Vagina (tissue), 2 donors: ENCODE measurements at regions not wholly inside any gene's neighbourhood (a gene's known extent, or its start where the extent isn't known, plus 50 kb on each side); places are given as distances from the start of the nearest gene placed in this dataset.

Source experiments
- DNase-seq, 2 donors: peaks; one replicate each; pipeline ENCODE4 v3.0.0-alpha.2; 2017; ENCODE audit errors: extremely low spot score in 2 of 2
- H3K27ac ChIP-seq: fragments of 200-600 bp; sonication (generic); one replicate; pipeline ENCODE4 v1.5.1; 2019
- H3K27me3 ChIP-seq: fragments of 200-600 bp; sonication (generic); one replicate; pipeline ENCODE4 v1.5.1; 2019
- H3K36me3 ChIP-seq, 2 donors: fragments of 200-600 bp; sonication (generic); one replicate each; pipeline ENCODE4 v1.5.1; 2017 to 2019
- H3K4me1 ChIP-seq: fragments of 200-600 bp; sonication (generic); one replicate; pipeline ENCODE4 v1.5.1; 2019
- H3K4me3 ChIP-seq, 2 donors: fragments of 200-600 bp; sonication (generic); 1 replicate in 1 of 2; 2 replicates in 1 of 2; pipeline ENCODE4 v1.5.1; 2016 to 2019
- H3K9me3 ChIP-seq: fragments of 200-600 bp; sonication (generic); one replicate; pipeline ENCODE4 v1.5.1; 2019
- POLR2A ChIP-seq, 2 donors: fragments of 450-650 bp; IDR thresholded peaks; one replicate each; pipeline ENCODE4 v1.6.1; 2017; ENCODE audit warnings: antibody characterized with exemption in 2 of 2, mild to moderate bottlenecking in 2 of 2, moderate library complexity in 2 of 2
- POLR2AphosphoS5 ChIP-seq, 2 donors: sonication (generic); formaldehyde crosslinking; IDR thresholded peaks; one replicate each; pipeline ENCODE4 v1.9.0; 2017; ENCODE audit warnings: antibody characterized with exemption in 2 of 2, mild to moderate bottlenecking in 2 of 2, low read depth in 1 of 2; ENCODE audit not compliant: insufficient read depth in 1 of 2
- intact Hi-C: fragments of 100-400 bp; cut with DNase I; formaldehyde crosslinking; loops from one replicate; pipeline ENCODE4 v1.15.1; 2023
- TF ChIP-seq, protein P1 (sequence below), 3 experiments: fragments of 450-650 bp in 2 of 3; fragments of 200-600 bp in 1 of 3; sonication (generic) in 1 of 3; IDR thresholded peaks; one replicate each; pipeline ENCODE4 v1.5.1; 2017 to 2019; ENCODE audit warnings: antibody characterized with exemption in 3 of 3, mild to moderate bottlenecking in 2 of 3, moderate library complexity in 2 of 3

GRCh38 chr2:2547911-2548310, 216.8 kb upstream of the MYT1L start:
- H3K36me3 ChIP-seq, result no peaks in the 10 kb centered on the region
- H3K4me1 ChIP-seq, result no peaks in the 10 kb centered on the region
- no peak overlapping the region for H3K4me3 ChIP-seq
- no peak for DNase-seq
- TF ChIP-seq POLR2AphosphoS5 (IDR thresholded peaks at IDR 0.05; ENCODE audit: insufficient read depth in 1 of 2, low read depth in 1 of 2), result no peak
- TF ChIP-seq, protein P1, sequence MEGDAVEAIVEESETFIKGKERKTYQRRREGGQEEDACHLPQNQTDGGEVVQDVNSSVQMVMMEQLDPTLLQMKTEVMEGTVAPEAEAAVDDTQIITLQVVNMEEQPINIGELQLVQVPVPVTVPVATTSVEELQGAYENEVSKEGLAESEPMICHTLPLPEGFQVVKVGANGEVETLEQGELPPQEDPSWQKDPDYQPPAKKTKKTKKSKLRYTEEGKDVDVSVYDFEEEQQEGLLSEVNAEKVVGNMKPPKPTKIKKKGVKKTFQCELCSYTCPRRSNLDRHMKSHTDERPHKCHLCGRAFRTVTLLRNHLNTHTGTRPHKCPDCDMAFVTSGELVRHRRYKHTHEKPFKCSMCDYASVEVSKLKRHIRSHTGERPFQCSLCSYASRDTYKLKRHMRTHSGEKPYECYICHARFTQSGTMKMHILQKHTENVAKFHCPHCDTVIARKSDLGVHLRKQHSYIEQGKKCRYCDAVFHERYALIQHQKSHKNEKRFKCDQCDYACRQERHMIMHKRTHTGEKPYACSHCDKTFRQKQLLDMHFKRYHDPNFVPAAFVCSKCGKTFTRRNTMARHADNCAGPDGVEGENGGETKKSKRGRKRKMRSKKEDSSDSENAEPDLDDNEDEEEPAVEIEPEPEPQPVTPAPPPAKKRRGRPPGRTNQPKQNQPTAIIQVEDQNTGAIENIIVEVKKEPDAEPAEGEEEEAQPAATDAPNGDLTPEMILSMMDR (IDR thresholded peaks at IDR 0.05), result no peak
- TF ChIP-seq POLR2A (IDR thresholded peaks at IDR 0.05), result no peak
- peaks cover 9% of the 10 kb centered on the region for H3K9me3 ChIP-seq
- no peak overlapping the region for H3K27ac ChIP-seq
- no peaks in the 10 kb centered on the region for H3K27me3 ChIP-seq
- intact Hi-C loops, result no loop called here

GRCh38 chr2:2547451-2547850, 216.4 kb upstream of the MYT1L start:
- H3K27me3 ChIP-seq, result no peaks in the 10 kb centered on the region
- no peak overlapping the region for H3K27ac ChIP-seq
- no peaks in the 10 kb centered on the region for H3K4me1 ChIP-seq
- H3K4me3 ChIP-seq, result no peak overlapping the region
- no peak for TF ChIP-seq POLR2AphosphoS5 (IDR thresholded peaks at IDR 0.05; ENCODE audit: insufficient read depth in 1 of 2, low read depth in 1 of 2)
- TF ChIP-seq, protein P1 (IDR thresholded peaks at IDR 0.05), result no peak
- TF ChIP-seq POLR2A (IDR thresholded peaks at IDR 0.05), result no peak
- H3K36me3 ChIP-seq, result no peaks in the 10 kb centered on the region
- intact Hi-C loops, result no loop called here
- peaks cover 5% of the 10 kb centered on the region for H3K9me3 ChIP-seq
- DNase-seq, result no peak

DNA sequence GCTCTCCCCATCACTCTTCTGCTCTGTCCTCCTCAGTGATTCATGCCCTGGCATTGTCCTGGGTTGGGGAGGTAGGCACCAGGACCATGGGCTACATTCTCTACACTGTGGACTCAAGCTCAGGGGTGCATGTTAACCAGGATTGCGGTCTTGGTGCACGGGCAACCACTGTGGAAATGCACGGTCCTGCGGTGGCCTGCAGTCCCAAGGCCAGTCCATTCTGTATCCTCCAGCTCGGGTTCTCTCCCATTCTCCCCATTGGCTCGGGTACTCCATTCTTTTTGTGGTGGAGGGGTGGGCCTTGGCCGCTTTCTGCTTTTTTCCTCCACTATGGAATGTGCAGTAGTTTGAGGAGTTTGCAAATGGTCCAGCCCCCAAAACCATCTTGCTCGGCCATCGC, 215.0 kb upstream of the MYT1L start:
- H3K27ac ChIP-seq, result no peak overlapping the region
- no peaks in the 10 kb centered on the region for H3K9me3 ChIP-seq
- DNase-seq, result no peak
- H3K27me3 ChIP-seq, result no peaks in the 10 kb centered on the region
- H3K4me3 ChIP-seq, result no peak overlapping the region
- no peaks in the 10 kb centered on the region for H3K4me1 ChIP-seq
- intact Hi-C loops, result no loop called here
- H3K36me3 ChIP-seq, result no peaks in the 10 kb centered on the region
- TF ChIP-seq POLR2AphosphoS5 (IDR thresholded peaks at IDR 0.05; ENCODE audit: insufficient read depth in 1 of 2, low read depth in 1 of 2), result no peak
- no peak for TF ChIP-seq POLR2A (IDR thresholded peaks at IDR 0.05)
- TF ChIP-seq, protein P1 (IDR thresholded peaks at IDR 0.05), result no peak

- no peak for DNase-seq
- intact Hi-C loops, result no loop called here
- H3K27ac ChIP-seq, result no peak overlapping the region
- H3K4me3 ChIP-seq, result no peak overlapping the region
- no peaks in the 10 kb centered on the region for H3K4me1 ChIP-seq
- no peak for TF ChIP-seq POLR2AphosphoS5 (IDR thresholded peaks at IDR 0.05; ENCODE audit: insufficient read depth in 1 of 2, low read depth in 1 of 2)
- TF ChIP-seq, protein P1 (IDR thresholded peaks at IDR 0.05), result no peak
- no peak for TF ChIP-seq POLR2A (IDR thresholded peaks at IDR 0.05)
- H3K9me3 ChIP-seq, result no peaks in the 10 kb centered on the region
- H3K36me3 ChIP-seq, result no peaks in the 10 kb centered on the region
- no peaks in the 10 kb centered on the region for H3K27me3 ChIP-seq
Observed at GRCh38 chr2:2542966-2543611, 212.0 kb upstream of the MYT1L start.

DNA sequence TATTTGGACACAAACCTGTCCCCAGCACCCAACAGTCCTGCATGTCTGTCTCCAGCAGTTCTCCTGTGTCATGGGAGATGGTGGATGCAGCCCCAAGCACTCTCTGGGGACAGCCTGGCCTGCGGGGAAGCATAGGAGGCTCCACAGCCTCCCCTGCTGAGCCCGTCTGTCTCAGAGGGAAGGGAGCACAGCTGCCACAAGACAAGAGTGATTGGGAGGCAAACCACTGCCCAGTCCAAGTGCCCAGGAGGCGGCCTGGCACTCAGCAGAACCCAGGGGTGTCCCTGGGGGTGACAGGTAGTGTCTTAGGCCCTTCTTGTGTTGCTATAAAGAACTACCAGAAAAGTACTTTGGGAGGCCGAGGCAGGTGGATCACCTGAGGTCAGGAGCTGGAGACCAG, 211.2 kb upstream of the MYT1L start:
- no peak for DNase-seq
- no peaks in the 10 kb centered on the region for H3K36me3 ChIP-seq
- no peaks in the 10 kb centered on the region for H3K27me3 ChIP-seq
- no peaks in the 10 kb centered on the region for H3K9me3 ChIP-seq
- no peaks in the 10 kb centered on the region for H3K4me1 ChIP-seq
- no peak overlapping the region for H3K27ac ChIP-seq
- intact Hi-C loops, result no loop called here
- TF ChIP-seq POLR2AphosphoS5 (IDR thresholded peaks at IDR 0.05; ENCODE audit: insufficient read depth in 1 of 2, low read depth in 1 of 2), result no peak
- TF ChIP-seq, protein P1 (IDR thresholded peaks at IDR 0.05), result no peak
- no peak for TF ChIP-seq POLR2A (IDR thresholded peaks at IDR 0.05)
- no peak overlapping the region for H3K4me3 ChIP-seq
